A549 (cell line): ENCODE measurements at regions not wholly inside any gene's neighbourhood (a gene's known extent, or its start where the extent isn't known, plus 50 kb on each side); places are given as distances from the start of the nearest gene placed in this dataset.

ENCODE experiments used
- ATAC-seq, 2 experiments: fragments of 200-7000 bp in 1 of 2; fragments of >200 bp in 1 of 2; cut with Nextera tagmentation in 1 of 2; cut with Tn5 transposase in 1 of 2; 3 replicates each; pipeline versions ENCODE4 v1.8.0 to v1.9.1; 2018 to 2020; ENCODE audit warnings: mild to moderate bottlenecking in 1 of 2, moderate library complexity in 1 of 2
- CTCF ChIA-PET: fragments of 300-600 bp; sonication (Branson Sonifier 250); formaldehyde crosslinking; extraction: SDS; loops from one replicate; lab custom pipeline; 2021; ENCODE audit warnings: antibody characterized with exemption, inconsistent platforms; lab: Yijun Ruan, JAX
- POLR2A ChIA-PET: fragments of 350-600 bp; formaldehyde crosslinking; extraction: SDS; loops from one replicate; lab custom pipeline; 2021; ENCODE audit warnings: antibody characterized with exemption, inconsistent platforms; lab: Yijun Ruan, JAX
- DNase-seq, 2 experiments: peaks; one replicate each; pipeline versions ENCODE4 v3.0.0 to v3.0.0-alpha.2; 2011 to 2016; ENCODE audit warnings: low read depth in 1 of 2, low spot score in 1 of 2
- FAIRE-seq: peaks from 2 replicates; lab custom pipeline; 2011; peaks lifted over from hg19 to GRCh38; lab: Jason Lieb, UNC
- H3K27ac ChIP-seq, 2 experiments: fragments of >200 bp; sonication (Bioruptor Twin); formaldehyde crosslinking; 3 replicates each; pipeline ENCODE4 v1.5.1; 2016 to 2017
- H3K4me1 ChIP-seq: fragments of >200 bp; sonication (Bioruptor Twin); formaldehyde crosslinking; 3 replicates; pipeline ENCODE4 v1.6.1; 2016
- H3K4me2 ChIP-seq: fragments of >200 bp; sonication (Bioruptor Twin); formaldehyde crosslinking; 3 replicates; pipeline ENCODE4 v1.6.1; 2016
- H3K4me3 ChIP-seq: fragments of >200 bp; sonication (Bioruptor Twin); formaldehyde crosslinking; 3 replicates; pipeline ENCODE4 v1.5.1; 2016
- H3K9me3 ChIP-seq: fragments of >200 bp; sonication (Bioruptor Twin); formaldehyde crosslinking; 3 replicates; pipeline ENCODE4 v1.6.1; 2016
- BHLHE40 ChIP-seq: IDR thresholded peaks from 2 replicates; pipeline ENCODE4 v1.6.1; 2012; ENCODE audit warnings: low read depth, low read length, inconsistent platforms
- CBX8 ChIP-seq: fragments of 200-600 bp; sonication (generic); IDR thresholded peaks from 2 replicates; pipeline ENCODE4 v1.6.1; 2016
- CEBPB ChIP-seq, 2 experiments: fragments of >200 bp in 1 of 2; sonication (Bioruptor Twin) in 1 of 2; formaldehyde crosslinking in 1 of 2; IDR thresholded peaks; 2 replicates each; pipeline ENCODE4 v1.6.1; 2012 to 2016
- CHD4 ChIP-seq: fragments of 200-600 bp; sonication (generic); IDR thresholded peaks from 2 replicates; pipeline ENCODE4 v1.6.1; 2016; ENCODE audit warnings: antibody characterized with exemption, mild to moderate bottlenecking, borderline replicate concordance
- EHF ChIP-seq: fragments of 250-450 bp; sonication (Bioruptor Pico); IDR thresholded peaks from 2 replicates; pipeline ENCODE4 v1.5.0; 2020; ENCODE audit warnings: mild to moderate bottlenecking
- EP300 ChIP-seq, 2 experiments: fragments of >200 bp; sonication (Bioruptor Twin); formaldehyde crosslinking; IDR thresholded peaks; 2 replicates in 1 of 2; 3 replicates in 1 of 2; pipeline ENCODE4 v1.6.1; 2016 to 2017
- FOSL2 ChIP-seq, 2 experiments: fragments of 450-650 bp in 1 of 2; fragments of >200 bp in 1 of 2; sonication (Bioruptor Twin) in 1 of 2; formaldehyde crosslinking; IDR thresholded peaks; 2 replicates each; pipeline versions ENCODE4 v1.5.0 to v1.6.1; 2016 to 2020; ENCODE audit warnings: mild to moderate bottlenecking in 1 of 2, moderate library complexity in 1 of 2
- HDAC2 ChIP-seq: fragments of 200-600 bp; sonication (generic); IDR thresholded peaks from 2 replicates; pipeline ENCODE4 v1.6.1; 2016
- HOXA7 ChIP-seq: fragments of 250-450 bp; sonication (Bioruptor Pico); IDR thresholded peaks from 2 replicates; pipeline ENCODE4 v1.5.0; 2020; ENCODE audit warnings: mild to moderate bottlenecking, moderate library complexity
- HOXB13 ChIP-seq: fragments of 250-450 bp; sonication (Bioruptor Pico); IDR thresholded peaks from 2 replicates; pipeline ENCODE4 v1.5.0; 2020; ENCODE audit warnings: low read depth, mild to moderate bottlenecking, moderate library complexity
- JUN ChIP-seq, 2 experiments: fragments of >200 bp; sonication (Bioruptor Twin); formaldehyde crosslinking; IDR thresholded peaks; 2 replicates in 1 of 2; 3 replicates in 1 of 2; pipeline ENCODE4 v1.6.1; 2016 to 2017
- JUNB ChIP-seq: fragments of >200 bp; sonication (Bioruptor Twin); formaldehyde crosslinking; IDR thresholded peaks from 2 replicates; pipeline ENCODE4 v1.6.1; 2016
- MAFK ChIP-seq: fragments of 450-650 bp; IDR thresholded peaks from 2 replicates; pipeline ENCODE4 v1.6.1; 2014; ENCODE audit not compliant: partially characterized antibody
- NFE2L2 ChIP-seq: fragments of 150-350 bp; conservative IDR thresholded peaks from 2 replicates; pipeline ENCODE4 v1.6.1; 2014; ENCODE audit warnings: low read length
- RCOR1 ChIP-seq: fragments of 150-350 bp; IDR thresholded peaks from 2 replicates; pipeline ENCODE4 v1.6.1; 2014; ENCODE audit warnings: antibody characterized with exemption, low read length, low read depth
- SMC3 ChIP-seq: fragments of >200 bp; sonication (Bioruptor Twin); formaldehyde crosslinking; IDR thresholded peaks from 3 replicates; pipeline ENCODE4 v1.6.1; 2018; ENCODE audit warnings: inconsistent platforms
- SREBF2 ChIP-seq: fragments of 450-650 bp; IDR thresholded peaks from 2 replicates; pipeline ENCODE4 v1.6.1; 2014; ENCODE audit warnings: mild to moderate bottlenecking, moderate library complexity
- TP53 ChIP-seq: fragments of 250-450 bp; sonication (Bioruptor Pico); IDR thresholded peaks from 2 replicates; pipeline ENCODE4 v1.5.0; 2021; ENCODE audit warnings: mild to moderate bottlenecking, moderate library complexity
- ZC3H11A ChIP-seq: fragments of 450-650 bp; IDR thresholded peaks from 2 replicates; pipeline ENCODE4 v1.6.1; 2014; ENCODE audit warnings: antibody characterized with exemption, mild to moderate bottlenecking
- ZFP36 ChIP-seq: fragments of 450-650 bp; IDR thresholded peaks from 2 replicates; pipeline ENCODE4 v1.6.1; 2014; ENCODE audit warnings: borderline replicate concordance; ENCODE audit not compliant: partially characterized antibody
- ZNF302 ChIP-seq: fragments of 250-450 bp; sonication (Bioruptor Pico); IDR thresholded peaks from 2 replicates; pipeline ENCODE4 v1.9.0; 2021; ENCODE audit warnings: inconsistent platforms, mild to moderate bottlenecking, moderate library complexity
- WGBS: methylation state at CpG from one replicate; pipeline ENCODE4 v1.1.6; 2017; ENCODE audit errors: missing lambda C conversion rate; 5-methylcytosine and 5-hydroxymethylcytosine counted together
- TF ChIP-seq, protein P1 (sequence below): IDR thresholded peaks from 2 replicates; pipeline ENCODE4 v1.6.1; 2012
- TF ChIP-seq, protein P2 (sequence below): fragments of 250-450 bp; sonication (Bioruptor Pico); IDR thresholded peaks from 2 replicates; pipeline ENCODE4 v1.5.0; 2020; ENCODE audit warnings: low read depth, mild to moderate bottlenecking, moderate library complexity
- TF ChIP-seq, protein P3 (sequence below): fragments of >200 bp; sonication (Bioruptor Twin); formaldehyde crosslinking; IDR thresholded peaks from 3 replicates; pipeline ENCODE4 v1.5.1; 2016
- TF ChIP-seq, protein P4 (sequence below): IDR thresholded peaks from 2 replicates; pipeline ENCODE4 v1.6.1; 2012; ENCODE audit warnings: low read depth, borderline replicate concordance

DNA sequence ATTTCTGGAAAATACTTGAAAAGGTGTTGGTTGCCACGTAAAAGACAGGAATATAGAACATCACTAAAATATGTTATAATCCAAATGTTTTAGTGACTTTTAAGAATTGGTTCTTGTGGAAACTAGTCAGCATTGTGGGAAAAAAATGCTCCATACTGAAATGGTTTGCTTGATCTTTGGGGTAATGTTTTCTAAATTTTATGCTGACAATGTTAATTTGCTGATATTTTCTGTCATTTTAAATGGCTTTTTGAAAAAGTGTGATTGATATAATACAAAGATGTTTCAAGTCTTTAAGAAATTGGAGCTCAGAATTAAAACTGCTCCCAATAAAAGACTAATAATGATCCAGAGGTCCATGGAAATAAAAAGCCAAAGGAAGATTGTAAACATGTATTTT is 610.9 kb downstream of the ADGRL2 start:
- FAIRE-seq, result no peak
- DNase-seq, result no peak
- no peak for TF ChIP-seq TP53 (CRISPR knock-in tag)
- no peak for TF ChIP-seq JUNB
- TF ChIP-seq RCOR1, result no peak
- peak; percentile 74 for TF ChIP-seq MAFK
- TF ChIP-seq HOXB13 (CRISPR knock-in tag), result no peak
- TF ChIP-seq EHF, result no peak
- ChIA-PET POLR2A (no interaction called here), CTCF (no interaction called here)
- Histone ChIP-seq H3K27ac (no peak overlapping the region), H3K4me1 (no peaks in the 10 kb centered on the region), H3K4me2 (no peak overlapping the region), H3K9me3 (no peaks in the 10 kb centered on the region), H3K4me3 (no peak overlapping the region)
- 29% methylated on average over 1 of the region's 1 CpG for WGBS
- ATAC-seq, result no peak

DNA sequence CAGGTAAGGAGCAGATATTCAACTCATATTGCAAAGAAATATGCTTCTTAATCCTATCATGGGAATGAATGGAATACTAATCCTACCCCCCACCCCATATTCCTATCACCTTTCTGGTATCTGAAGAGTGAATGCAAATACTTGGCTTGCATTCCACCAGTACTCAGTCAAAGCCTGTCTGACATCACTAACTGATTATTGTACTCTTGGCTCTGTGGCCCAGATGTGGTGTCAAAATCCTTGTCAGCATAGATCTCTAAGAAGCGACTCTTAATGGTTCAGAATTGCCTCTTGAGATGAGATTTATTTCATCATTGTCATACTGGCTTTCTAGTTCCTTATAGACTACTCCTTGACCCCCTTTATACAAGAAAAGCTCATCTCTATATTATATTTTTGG is 604.6 kb downstream of the ADGRL2 start:
- ChIA-PET POLR2A (no interaction called here), CTCF (no interaction called here)
- WGBS, result 10% methylated on average over 1 of the region's 1 CpG
- ATAC-seq (no peak), FAIRE-seq (no peak), DNase-seq (no peak)
- TF ChIP-seq ZNF302 (no peak), JUNB (no peak), JUN (IDR thresholded peaks at IDR 0.05) (no peak), SMC3 (no peak), SREBF2 (no peak)
- Histone ChIP-seq H3K9me3 (no peaks in the 10 kb centered on the region), H3K4me1 (no peaks in the 10 kb centered on the region), H3K4me3 (no peak overlapping the region), H3K4me2 (no peak overlapping the region), H3K27ac (no peak overlapping the region)

DNA sequence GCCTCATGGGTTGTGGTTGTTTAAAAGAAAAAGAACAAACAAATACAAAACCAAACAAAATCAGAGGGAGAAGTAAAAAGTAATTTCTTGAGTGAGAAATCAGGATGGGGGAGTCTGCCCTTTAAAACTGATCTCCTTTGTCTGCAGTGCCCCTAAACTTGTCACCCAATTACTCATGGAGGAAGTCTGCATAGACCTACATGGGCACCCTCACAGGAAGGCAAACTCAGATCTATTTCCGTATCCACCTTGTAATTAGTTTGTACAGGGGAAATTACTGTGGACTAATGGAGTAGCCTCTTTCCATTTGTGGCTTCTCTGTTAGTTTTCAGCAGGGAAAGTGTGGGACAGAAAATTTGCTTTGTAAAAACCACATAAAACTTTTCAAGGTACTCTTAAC is 600.4 kb downstream of the ADGRL2 start:
- Histone ChIP-seq H3K4me1 (no peaks in the 10 kb centered on the region), H3K9me3 (no peaks in the 10 kb centered on the region), H3K4me2 (no peak overlapping the region), H3K4me3 (no peak overlapping the region)
- ChIA-PET CTCF (no interaction called here), POLR2A (no interaction called here)
- FAIRE-seq, result no peak
- 64% methylated on average over 1 of the region's 1 CpG for WGBS
- TF ChIP-seq BHLHE40, result no peak
- no peak for TF ChIP-seq ZC3H11A
- TF ChIP-seq MAFK, result no peak
- no peak for TF ChIP-seq RCOR1
- TF ChIP-seq CHD4, result no peak
- TF ChIP-seq, protein P1, sequence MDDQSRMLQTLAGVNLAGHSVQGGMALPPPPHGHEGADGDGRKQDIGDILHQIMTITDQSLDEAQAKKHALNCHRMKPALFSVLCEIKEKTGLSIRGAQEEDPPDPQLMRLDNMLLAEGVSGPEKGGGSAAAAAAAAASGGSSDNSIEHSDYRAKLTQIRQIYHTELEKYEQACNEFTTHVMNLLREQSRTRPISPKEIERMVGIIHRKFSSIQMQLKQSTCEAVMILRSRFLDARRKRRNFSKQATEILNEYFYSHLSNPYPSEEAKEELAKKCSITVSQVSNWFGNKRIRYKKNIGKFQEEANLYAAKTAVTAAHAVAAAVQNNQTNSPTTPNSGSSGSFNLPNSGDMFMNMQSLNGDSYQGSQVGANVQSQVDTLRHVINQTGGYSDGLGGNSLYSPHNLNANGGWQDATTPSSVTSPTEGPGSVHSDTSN, result no peak
- TF ChIP-seq FOSL2 (IDR thresholded peaks at IDR 0.05), result no peak
- TF ChIP-seq FOSL2 (CRISPR knock-in tag; IDR thresholded peaks at IDR 0.05), result no peak
- TF ChIP-seq, protein P2, sequence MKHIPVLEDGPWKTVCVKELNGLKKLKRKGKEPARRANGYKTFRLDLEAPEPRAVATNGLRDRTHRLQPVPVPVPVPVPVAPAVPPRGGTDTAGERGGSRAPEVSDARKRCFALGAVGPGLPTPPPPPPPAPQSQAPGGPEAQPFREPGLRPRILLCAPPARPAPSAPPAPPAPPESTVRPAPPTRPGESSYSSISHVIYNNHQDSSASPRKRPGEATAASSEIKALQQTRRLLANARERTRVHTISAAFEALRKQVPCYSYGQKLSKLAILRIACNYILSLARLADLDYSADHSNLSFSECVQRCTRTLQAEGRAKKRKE (CRISPR knock-in tag), result no peak
- no peak for TF ChIP-seq HDAC2
- TF ChIP-seq, protein P3, sequence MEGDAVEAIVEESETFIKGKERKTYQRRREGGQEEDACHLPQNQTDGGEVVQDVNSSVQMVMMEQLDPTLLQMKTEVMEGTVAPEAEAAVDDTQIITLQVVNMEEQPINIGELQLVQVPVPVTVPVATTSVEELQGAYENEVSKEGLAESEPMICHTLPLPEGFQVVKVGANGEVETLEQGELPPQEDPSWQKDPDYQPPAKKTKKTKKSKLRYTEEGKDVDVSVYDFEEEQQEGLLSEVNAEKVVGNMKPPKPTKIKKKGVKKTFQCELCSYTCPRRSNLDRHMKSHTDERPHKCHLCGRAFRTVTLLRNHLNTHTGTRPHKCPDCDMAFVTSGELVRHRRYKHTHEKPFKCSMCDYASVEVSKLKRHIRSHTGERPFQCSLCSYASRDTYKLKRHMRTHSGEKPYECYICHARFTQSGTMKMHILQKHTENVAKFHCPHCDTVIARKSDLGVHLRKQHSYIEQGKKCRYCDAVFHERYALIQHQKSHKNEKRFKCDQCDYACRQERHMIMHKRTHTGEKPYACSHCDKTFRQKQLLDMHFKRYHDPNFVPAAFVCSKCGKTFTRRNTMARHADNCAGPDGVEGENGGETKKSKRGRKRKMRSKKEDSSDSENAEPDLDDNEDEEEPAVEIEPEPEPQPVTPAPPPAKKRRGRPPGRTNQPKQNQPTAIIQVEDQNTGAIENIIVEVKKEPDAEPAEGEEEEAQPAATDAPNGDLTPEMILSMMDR, result no peak
- TF ChIP-seq EP300 (IDR thresholded peaks at IDR 0.05), result no peak
- no peak for TF ChIP-seq CBX8
- no peak for TF ChIP-seq CEBPB (IDR thresholded peaks at IDR 0.05)
- TF ChIP-seq, protein P4, sequence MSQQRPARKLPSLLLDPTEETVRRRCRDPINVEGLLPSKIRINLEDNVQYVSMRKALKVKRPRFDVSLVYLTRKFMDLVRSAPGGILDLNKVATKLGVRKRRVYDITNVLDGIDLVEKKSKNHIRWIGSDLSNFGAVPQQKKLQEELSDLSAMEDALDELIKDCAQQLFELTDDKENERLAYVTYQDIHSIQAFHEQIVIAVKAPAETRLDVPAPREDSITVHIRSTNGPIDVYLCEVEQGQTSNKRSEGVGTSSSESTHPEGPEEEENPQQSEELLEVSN, result no peak
- TF ChIP-seq NFE2L2, result no peak
- no peak for TF ChIP-seq TP53 (CRISPR knock-in tag)
- no peak for TF ChIP-seq HOXA7 (CRISPR knock-in tag)
- TF ChIP-seq ZFP36, result no peak
- TF ChIP-seq, all 56 proteins: peak for 0
- ATAC-seq (no peak), DNase-seq (no peak)
- H3K27ac ChIP-seq, result no peak overlapping the region
